CD1c-positive myeloid dendritic cell (primary cell): ENCODE measurements at regions not wholly inside any gene's neighbourhood (a gene's known extent, or its start where the extent isn't known, plus 50 kb on each side); places are given as distances from the start of the nearest gene placed in this dataset.
"Not testable (repeated sequence)": the region's sequence is repeated elsewhere in the genome, so short reads cannot be mapped to it uniquely, and the experiment has no call there.

Experiments used
- DNase-seq: peaks from one replicate; pipeline ENCODE4 v3.0.0-alpha.2; 2016; ENCODE audit errors: extremely low spot score

DNA sequence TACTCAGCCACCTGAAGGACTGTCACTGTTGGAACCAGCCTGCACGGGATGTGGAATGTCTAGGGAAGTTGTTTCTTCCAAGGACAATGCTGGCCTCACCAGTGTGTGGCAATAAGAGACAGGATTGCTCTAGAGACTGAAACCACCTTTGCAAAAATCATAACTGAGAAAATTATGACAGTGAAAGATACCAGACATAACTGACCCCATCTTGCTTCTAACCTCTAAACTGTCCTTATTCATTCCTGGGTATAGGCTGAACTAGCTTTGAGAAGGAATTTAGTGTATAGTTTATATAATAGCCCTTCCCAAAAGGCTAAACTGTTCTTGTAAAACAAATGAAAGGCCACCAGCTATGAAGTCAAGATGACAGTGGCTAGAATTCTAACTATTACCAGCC is 83.6 kb downstream of the IER5 start:
- no peak for DNase-seq

DNA sequence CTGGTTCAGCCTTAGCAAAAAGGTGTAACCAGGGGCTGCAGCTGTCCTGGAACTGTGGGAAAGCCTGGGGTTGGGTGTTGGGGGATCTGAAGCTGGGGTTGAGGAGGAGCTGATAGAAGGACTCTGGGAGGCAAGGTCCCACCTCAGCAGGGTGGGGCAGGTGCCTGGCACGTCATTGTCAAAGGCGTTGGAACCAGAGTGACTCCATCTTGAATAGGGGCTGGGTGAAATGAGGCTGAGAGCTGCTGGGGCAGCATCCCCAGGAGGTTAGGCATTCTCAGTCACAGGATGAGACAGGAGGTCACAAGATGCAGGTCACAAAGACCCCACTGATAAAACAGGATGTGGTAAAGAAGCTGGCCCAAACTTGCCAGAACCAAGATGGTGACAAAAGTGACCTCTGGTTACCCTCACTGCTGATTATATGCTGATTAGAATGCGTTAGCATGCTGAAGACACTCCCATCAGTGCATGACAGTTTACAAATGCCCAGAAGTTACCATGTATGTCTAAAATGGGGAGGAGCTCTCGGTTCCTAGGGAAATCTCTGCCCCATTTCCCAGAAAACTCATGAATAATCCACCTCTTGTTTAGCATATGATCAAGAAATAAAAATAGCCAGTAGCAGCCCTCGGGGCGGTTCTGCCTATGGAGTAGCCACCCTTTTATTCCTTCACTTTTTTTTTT is 85.4 kb downstream of the IER5 start:
- no peak for DNase-seq

GRCh38 chr1:181174861-181175260 is 86.4 kb downstream of the IER5 start:
- DNase-seq, result no peak

DNA sequence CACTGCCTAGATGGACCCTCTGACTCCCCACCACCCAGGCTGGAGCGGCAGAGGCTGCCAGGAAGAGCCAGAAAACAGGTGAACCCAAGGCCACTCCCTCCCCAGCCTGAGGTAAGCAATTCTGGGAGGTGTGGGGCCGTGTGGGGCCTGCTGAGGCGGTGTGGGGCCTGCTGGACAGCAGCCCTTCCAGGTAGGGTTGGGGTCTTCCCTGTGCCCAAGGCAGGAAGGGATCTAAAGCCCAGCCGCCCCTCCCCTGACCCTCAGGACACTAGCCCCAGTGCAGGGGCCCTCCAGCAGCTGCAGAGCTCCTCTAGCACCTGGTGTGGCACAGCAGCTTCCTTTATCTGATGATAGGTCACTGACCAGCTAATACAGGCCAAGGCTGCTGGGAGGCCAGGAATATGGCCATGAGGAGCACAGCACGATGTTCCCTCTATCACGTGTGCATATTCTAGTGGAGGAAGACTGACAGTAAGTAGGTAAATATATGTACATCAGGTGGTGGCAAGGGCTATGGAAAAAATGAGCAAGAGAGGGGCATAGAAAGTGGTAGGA is 86.9 kb downstream of the IER5 start:
- DNase-seq, result no peak

DNA sequence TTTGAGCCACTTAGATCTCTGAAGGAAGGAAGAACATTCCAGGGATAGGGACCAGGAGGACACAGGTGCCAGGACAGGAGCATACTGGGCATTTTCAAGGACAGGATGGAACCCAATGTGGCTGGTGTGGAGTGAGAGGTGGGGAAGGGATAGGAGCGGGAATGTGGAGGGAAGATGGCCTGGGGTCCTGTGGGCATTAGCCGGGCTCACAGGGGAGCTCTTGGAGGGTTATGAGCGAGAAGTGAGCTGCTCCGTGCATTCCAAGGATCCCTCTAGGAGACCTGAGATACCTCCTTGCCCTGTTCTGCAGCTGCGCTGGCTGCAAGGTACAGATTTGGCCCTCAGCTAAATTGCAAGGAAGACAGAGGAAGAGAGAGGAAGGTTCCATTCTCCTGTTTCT is 87.5 kb downstream of the IER5 start:
- DNase-seq, result no peak

DNA sequence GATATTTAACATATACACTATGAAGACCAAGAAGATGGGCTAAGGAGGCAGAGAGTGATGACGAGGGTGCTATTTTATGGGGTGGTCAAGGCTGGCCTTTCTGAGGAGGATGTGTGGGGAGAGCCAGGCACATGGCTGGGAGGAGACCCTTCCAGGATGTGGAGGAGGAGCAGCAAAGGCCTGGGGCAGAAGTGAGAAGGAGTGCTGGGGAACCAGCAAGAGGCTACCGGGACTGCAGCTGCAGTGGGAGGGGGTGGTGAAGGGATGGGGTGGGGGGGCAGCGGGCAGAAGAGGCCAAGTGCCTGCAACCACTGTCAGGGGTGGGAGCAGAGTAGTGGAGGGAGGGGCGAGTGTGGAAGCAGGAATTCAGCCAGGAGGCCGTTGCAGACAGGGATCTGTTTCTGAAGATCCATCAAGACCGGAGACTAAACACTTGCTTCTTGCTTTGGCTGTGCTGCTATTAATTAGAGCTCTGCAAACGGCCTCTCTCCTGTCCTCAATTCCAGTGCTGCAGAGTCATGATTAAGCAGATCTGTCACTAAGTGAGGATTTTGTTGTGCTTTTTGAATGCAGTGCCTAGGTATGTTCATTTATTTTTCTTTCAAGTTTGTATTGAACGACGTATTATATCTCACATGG is 89.9 kb downstream of the IER5 start:
- no peak for DNase-seq

DNA sequence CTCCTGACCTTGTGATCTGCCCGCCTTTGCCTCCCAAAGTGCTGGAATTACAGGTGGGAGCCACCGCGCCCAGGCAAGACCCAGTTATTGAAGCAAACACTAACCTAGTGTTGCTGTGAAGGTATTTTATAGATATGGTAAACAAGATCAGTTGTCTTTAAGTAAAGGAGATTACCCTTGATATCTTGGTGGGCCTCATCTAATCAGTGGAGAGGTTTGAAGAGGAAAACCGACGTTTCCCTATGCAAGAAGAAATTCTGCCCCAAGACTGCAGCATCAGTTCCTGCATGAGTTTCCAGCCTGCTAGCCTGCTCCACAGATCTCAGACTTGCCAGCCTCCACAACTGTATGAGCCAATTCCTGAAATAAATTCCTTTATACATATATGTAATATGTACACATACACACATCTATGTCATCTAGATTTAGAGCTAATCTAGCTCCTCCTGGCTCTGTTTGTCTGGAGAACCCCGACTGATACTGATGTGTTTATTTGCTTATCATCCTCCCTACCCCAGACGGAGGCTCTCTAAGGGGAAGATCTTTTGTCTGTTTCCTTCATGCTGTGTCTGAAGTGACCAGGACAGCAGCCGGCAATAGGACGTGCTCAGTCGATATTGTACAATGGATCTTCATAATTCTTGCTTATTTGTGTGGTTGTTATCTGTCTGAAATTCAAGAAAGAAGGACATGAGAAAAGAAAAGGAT is 90.9 kb downstream of the IER5 start:
- no peak for DNase-seq

GRCh38 chr1:181179987-181180365 is 91.5 kb downstream of the IER5 start:
- peak; percentile 30 for DNase-seq

GRCh38 chr1:181180407-181181031 is 92.0 kb downstream of the IER5 start:
- DNase-seq, result no peak

DNA sequence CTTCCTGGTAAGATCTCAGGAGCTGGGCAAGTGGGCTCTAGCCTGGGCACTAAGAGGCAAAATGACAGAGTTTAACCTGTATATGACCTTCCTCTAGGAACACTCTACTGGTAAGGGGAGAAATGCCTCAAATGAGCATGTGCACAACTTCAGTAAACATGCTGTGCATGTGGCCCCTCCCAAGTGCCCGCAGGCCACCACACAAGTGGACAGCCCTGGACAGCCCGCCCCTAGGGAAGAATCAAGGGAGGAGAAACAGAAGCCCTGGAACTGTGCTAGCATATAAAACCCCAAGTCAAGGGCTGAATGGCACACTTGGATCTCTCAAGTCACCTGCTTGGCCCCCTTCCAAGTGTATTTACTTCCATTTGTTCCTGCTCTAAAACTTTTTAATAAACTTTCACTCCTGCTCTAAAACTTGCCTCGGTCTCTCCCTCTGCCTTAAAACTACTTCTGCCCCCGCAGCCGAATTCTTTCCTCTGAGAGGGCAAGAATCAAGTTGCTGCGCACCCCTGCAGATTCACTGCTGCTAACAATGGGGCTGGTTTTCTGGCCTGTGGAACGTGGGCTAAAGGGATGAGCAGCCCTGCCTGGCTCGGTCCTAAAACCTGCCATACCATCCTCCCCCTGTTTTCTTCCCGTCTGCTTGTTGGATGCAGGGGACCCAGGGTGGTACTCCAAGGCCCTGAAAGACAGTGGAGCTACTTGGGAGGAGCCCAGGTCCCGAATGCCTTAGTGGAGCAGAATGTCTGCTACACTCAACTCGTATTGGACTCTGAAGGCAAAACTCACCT is 93.5 kb downstream of the IER5 start:
- no peak for DNase-seq

DNA sequence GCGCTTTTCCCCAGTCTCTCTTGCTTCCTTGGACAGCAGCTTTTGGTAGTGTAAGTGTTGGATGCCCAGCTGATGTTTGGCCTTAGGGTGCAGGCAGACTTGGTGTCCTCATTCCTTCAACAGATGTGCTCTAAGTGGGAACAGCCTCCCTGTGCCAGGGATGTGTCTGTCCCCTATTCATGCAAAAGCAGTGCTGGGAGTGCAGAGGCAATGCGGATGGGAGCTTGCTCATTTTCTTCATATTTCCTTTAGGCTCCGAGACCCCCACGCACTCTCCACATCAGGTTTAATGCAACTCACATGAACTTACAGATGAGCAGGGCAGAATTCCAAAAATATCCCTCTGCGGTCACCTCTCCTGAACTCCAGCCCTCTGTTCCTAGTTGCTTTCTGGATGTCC is 96.1 kb downstream of the IER5 start:
- no peak for DNase-seq

DNA sequence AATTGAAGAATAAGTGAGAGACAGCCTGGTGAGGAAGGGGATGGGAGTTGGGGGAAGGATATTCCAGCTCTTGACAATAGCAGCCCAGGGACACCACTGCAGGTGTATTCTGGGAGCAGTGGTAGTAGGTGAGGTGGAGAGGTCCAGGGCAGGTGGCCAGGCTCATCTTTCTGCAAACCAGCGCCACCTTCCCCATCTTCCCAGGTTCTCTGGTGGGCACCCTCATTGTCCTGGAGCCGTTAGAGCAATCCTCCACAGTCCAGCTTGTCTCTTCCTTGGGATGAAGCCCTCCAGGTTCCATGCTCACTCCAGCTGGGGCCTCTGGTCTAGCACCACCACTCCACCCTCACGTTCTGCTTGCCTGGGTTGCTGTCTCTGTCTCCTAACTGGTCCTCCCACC is 97.0 kb downstream of the IER5 start:
- no peak for DNase-seq

DNA sequence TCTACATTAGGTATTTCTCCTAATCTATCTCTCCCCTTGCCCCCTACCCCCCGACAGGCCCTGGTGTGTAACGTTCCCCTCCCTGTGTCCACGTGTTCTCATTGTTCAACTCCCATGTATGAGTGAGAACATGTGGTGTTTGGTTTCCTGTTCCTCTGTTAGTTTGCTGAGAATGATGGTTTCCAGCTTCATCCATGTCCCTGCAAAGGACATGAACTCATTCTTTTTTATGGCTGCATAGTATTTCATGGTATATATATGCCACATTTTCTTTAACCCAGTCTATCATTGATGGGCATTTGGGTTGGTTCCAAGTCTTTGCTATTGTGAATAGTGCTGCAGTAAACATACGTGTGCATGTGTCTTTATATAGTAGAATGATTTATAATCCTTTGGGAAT is 97.6 kb downstream of the IER5 start:
- DNase-seq, result not testable (repeated sequence)

- DNase-seq, result no peak
Measured at GRCh38 chr1:181187337-181188126, 99.0 kb downstream of the IER5 start.

DNA sequence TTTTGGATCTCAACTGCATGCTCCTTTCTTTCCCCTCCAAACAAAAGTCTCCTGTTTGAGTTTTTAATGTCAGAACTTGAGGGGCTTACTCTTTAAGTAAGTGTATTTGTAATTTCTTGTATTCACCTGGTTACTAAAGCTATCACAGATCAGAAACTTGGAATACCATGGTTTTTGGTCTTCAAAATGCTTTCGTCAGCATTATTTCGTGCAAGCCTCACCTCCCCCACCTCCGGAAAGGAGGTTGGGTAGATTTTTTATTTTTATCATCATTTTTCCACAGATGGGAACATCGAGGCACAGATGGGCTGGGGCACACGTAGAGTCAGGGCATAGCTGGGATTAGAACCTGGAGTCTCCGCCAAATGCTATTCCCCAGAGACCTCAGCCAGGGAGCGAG is 100.7 kb downstream of the IER5 start:
- DNase-seq, result no peak

DNA sequence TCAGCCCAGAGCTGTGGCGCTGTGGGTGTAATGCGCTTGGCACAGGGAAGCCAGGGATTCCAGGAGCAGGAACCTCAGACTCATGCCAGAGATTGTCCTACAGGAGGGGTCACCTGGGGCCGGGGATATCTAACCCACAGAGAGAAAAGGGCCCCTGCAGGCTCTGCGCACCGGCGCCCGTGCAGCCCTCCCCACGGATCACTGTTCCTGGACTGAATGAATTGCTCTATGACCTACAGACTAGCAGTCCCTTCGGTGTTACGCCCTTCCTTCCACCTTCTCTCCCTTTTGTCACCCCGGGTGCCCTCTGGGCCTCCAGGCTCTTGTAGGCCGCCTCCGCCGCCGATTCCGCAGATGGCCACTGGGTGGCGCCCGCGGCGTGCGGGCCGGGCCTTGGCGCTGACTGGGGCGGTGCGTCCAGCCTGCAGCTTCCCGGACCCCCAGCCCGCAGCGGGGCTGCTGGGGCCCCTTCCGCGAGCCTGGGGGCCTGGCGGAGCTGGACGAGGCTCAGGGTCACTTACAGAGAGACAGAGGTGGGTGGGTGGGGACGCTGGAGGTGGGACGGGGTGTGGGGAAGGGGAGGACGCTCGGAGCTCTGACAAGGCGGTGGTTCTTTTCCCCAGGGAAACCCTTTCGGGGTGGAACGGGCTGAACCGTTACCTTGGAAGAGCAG is 101.3 kb downstream of the IER5 start:
- peak; percentile 76 for DNase-seq

DNA sequence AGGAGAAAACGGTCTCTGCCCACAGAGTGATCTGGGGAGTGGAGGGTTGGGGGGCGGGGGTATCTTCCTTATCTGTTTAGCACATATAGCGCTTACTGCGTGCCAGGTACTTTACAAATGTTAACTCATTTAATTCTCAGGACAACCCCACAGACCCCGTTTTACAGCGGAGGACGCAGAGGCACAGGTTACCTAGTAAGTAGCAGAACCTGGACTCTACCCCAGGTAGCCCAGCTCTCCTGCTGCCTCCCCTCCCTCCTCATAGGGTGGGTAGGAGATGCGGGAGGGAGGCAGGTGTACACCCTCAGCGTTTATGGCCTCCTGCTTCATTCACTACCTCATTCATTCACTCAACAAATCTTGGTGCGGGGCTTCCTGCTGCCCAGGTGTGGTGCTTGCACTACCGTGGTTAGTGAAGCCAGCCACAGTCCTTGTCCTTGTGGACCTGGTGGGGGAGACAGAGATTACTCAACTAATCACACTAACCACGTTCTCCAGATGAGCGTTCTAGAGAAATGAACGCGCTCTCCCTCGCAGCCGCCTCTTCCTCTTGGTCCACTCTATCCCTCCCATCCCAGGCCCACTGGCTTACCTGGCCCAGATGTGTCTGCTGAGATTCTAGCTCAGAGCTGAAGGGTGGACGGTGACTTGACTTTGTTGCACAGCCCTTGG is 102.0 kb downstream of the IER5 start:
- DNase-seq, result no peak

DNA sequence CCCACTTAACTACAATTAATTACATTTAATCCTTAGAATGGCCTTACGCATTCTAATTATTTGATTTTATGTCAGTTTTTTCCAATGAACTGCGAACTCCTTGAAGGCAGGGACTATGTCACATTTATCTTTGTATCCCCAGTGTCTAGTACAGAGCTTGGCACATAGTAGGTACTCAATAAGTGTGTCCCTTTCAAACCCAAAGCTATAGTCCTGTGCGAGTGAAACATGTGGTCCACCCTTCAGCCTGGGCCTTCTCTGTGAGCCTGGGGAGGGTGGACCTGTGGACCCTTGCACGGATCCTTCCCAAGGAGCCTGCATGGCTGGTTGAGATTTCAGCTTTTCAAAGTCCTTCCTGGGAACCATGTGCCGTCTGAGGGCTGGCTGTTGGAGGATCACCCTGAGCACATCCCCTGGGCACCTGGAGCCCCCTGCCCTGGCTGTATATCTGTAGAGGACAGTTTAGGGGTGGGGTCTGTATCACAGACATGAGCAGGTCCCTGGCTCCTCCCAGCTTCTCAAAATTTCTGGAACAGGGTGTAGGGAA is 103.1 kb downstream of the IER5 start:
- no peak for DNase-seq

DNA sequence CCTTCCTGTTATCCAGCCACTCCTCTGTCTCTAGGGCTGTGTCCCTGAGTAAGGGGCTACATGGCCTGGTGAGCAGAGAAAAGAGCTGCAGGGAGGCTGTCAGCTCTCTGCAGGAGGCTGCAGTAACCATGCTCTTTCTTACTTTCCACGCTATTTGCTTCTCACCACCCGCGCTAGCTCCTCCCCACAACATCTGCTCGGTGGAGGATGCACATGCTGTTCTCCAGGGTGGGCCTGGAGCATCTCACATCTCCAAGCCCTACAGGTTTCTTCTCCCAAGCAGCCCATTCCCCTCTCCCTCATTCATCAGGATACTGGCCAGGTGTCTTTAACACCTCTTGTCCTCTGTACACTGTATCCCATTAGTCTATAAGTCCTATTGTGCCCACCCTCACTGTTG is 103.8 kb downstream of the IER5 start:
- DNase-seq, result no peak
